ENCODE measurements at regions not wholly inside any gene's neighbourhood (a gene's known extent, or its start where the extent isn't known, plus 50 kb on each side); places are given as distances from the start of the nearest gene placed in this dataset.

DNA sequence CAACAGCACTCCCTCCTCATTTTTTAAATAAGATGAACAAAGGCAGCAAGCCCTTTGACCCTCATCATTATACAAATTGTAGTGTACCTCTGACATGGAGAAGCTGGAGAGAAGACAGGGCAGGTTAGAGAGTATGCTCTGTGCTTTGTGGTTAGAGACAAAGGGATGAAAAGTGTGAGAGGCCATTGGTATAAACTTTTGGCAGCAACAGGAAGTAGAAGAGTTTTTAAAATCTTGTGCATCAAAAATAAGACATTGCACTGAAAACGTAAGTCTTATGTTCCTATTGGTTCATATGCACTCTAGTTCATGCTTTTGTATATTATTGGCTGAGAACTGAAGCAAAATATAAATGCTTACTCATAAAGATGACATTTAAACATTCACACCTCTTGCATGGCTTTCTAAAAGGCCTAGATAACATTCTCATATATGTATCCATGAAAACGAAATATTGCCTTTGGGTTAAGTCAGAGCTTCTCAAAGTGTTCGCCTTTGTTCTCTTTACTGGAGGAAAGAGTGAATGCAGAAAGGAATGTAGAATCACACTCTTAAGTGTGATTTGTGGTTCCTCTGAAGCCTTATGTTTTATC, 158.0 kb downstream of the PALM2AKAP2 start:
- ChIA-PET POLR2A (no interaction called here), CTCF (interaction anchor here (0.7 kb wide), 1 partner anchor 38 kb away, joined by 3 read pairs; no protein-coding TSS in a partner anchor)

DNA sequence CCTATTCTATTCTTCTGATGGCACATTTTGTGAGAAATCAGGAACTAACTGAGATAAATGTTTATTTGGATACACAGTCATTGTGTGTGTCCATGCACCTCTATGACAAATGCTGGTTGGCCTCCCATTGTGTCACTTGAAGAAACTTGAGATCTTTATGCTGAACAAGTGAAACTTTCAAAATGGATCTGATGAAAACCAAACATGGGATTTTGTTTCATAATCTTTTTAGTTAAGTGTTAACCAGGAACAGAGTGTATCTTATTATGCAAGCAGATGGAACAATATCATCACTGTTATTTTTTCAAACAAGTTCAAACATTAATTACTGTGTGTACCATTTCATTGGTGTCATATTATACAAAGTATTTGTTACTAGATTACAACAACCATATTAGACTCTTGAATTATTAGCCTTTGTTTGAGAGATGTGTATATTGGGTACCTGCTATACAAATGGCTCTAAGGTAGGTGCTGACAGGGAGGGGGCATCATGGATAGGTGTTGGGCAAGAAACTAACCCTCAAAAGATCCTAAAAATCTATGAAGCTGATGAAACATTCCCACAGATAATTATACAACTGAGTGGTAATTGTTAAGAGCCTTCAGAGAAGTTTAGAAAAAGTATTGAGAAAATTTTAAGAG, 159.8 kb downstream of the PALM2AKAP2 start:
- CTCF ChIA-PET: no interaction called here
- POLR2A ChIA-PET: no interaction called here

DNA sequence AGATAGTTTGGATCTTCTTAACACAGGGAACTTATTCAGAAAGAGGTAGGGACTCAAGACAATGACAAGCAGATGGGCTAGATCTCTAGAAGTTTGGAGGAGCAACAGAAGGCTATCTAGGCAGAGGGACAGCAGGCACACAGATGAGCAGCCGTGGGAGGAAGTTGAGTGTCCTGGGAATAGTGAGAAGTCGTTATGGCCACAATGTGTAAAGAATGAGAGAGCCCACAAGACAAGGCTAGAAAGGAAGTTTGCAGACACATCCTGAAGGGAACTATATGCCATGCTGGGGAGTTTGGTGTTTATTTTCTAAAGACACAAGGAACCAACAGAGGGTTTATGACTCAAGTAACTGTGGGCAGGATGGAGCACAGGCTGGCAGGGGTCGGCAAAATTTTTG, 160.6 kb downstream of the PALM2AKAP2 start:
- ChIA-PET POLR2A (no interaction called here), CTCF (no interaction called here)

DNA sequence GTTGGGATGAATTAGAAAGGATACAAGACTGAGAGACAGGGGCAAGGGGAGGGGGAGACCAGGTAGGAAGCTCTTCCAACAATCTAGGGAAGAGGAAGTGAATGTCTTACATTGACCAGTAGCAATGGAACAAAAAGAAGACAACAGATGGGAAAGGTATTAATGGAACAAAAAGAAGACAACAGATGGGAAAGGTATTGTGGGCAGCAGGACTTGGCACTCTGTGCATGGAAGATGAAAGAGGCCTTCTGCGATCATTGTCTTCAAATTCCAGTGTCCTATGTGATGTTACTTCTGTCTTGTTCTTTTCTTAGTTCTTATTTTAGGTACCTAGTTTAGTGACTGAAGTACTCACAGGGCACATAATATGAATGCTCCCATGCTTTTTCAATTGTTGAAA, 161.8 kb downstream of the PALM2AKAP2 start:
- POLR2A ChIA-PET: no interaction called here
- CTCF ChIA-PET: no interaction called here

DNA sequence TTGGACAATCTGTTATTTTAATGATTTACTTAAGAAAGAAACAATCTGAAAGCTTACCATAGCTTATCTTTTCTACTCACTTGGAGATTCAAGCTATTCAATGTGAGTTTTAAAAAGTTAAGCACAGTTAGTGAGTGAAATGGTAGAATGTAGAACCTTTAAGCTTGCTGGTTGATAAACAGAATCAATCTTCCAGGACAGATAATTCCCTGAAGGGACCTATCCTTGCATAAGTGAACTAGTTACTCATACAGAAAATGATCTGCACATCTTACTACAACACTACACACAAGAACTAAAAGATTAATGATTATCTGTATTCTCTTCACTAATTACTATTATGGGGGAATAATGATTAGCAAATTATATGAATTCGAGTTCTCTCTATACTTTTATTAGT, 165.6 kb downstream of the PALM2AKAP2 start:
- ChIA-PET POLR2A (no interaction called here), CTCF (no interaction called here)

DNA sequence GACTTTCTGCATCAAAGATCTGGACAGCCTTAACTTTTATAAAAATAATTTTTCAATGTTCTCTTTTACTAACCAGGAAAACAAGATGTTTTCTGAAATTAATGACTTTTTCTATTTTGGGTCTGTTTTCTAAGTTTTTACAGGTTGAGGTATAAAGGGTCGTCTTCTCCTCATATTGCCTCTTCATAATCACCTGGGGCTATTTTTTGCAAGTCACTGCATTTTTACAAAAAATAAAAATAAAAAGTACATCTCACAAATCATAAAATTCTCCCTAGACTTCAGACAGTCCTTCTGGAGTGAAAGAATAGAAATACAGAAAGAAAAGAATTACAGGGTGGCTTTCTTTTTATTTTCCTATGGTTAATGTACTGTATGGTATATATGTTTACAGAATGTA, 168.5 kb downstream of the PALM2AKAP2 start:
- ChIA-PET POLR2A (no interaction called here), CTCF (no interaction called here)

DNA sequence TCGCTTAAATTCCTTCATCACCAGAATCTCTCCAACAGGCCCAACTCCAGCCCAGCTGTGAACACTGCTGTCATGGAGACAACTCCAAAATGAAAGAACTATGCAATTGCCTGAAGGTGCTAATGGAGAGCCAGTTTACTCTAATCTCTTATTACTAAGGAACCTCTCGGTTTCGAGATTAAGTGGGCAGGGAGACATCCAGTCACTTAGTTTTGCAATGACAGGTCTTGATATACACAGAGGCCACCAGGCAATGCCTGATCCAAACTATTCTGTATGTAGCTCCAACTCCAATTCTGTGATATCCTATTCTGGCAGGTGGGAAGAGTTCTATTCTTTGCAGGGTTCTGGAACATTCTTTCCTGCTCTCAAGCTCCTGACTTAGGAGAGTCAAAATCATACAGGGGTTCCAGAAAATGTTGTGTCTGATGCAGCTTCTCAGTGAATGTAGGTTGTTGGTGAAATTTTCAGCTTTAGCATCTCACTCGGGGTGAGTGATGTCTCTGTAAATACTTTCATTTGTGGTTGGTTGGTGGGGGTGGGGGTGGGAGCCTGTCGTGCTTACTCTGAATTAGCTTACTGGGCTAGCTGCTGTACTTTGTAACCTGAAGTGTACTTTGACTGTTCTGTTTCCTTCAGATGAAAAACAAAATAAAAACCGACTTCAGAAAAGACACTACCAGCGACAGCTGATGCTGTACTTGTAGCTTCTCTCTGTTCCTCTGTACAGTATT, 170.9 kb downstream of the PALM2AKAP2 start:
- CTCF ChIA-PET: no interaction called here
- POLR2A ChIA-PET: interaction anchor here (1.4 kb wide), 1 partner anchor 97 kb away, joined by 6 read pairs; no protein-coding TSS in a partner anchor

DNA sequence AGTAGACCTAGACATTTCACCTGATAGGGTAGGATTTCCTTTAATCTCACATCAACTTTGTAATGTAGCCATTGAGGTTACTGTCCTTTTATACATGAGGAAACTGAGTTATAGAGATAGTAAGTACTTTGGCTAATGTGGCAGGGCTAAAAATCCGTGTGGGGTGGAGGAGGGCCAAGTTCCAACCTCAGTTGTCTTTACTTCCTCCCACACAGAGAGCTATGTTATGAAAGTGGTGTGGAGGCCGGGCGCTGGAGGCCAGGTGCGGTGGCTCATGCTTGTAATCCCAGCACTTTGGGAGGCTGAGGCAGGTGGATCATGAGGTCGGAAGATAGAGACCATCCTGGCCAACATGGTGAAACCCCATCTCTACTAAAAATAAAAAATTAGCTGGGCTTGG, 173.3 kb downstream of the PALM2AKAP2 start:
- POLR2A ChIA-PET: no interaction called here
- CTCF ChIA-PET: no interaction called here

DNA sequence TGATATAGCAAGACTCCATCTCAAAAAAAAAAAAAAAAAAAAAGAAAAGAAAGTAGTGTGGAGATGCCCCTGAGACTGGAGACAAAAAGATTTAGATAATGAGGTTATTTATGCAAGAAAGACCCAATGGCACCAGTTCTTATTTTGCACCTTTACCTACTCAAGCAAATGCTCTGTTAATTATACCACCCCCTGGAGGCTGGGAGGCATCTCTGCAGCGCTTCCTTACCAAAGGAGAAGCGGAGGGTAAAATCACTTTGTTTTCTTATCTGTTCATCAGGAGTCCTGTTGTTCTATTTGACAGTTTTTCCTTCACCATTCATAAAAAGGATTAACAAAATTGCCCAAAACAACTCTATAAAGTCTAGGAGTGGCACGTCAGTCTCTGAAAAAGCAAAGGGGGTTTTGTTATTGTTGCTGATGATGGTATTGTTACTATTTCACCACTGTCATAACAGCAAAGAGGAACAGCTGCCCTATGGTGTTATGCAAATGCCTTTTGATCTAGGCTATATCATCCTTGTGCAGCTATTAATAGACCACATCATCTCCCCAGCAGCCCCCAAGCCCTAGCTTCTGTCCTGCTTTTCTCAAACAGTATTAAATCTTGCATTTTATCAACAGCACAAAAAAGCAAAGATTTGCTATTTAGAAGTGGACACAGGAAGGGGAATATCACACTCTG, 174.0 kb downstream of the PALM2AKAP2 start:
- CTCF ChIA-PET: no interaction called here

DNA sequence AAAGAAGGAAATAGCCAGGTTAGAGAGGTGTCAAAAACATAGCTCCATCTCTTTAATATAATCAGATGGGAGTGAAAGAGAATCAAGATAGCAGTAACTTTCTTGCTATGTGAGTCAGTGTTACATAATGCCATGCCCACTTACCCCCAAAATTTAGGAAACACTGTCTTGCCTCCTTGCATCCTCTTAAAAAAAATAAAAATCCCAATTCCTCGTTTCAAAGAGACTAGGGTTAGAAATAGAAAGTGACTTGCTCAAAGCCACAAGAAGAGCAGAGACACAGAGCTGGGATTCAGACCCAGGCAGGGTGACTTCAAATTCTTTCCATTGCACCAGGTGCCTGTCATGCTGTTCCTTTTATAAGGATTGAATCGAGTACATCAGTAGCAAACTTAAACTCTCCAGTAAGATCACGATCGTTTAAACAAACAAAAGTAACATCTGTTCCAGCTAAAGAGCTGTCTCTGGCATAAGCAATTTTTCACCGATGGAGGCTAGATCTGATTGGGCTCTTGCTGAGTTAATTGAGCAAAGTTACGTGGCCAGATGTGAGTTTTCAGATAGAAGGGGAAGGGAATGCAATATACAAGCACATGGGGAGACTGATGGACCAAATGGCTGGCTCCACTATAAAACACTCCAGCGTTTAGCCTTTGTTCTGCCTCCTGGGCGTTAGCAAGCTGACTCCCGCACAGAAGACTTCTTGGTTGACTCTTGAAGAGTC, 176.9 kb downstream of the PALM2AKAP2 start:
- ChIA-PET POLR2A (no interaction called here), CTCF (no interaction called here)

More for the DNA sequence above, 174.0 kb downstream of the PALM2AKAP2 start:
- POLR2A ChIA-PET: no interaction called here

DNA sequence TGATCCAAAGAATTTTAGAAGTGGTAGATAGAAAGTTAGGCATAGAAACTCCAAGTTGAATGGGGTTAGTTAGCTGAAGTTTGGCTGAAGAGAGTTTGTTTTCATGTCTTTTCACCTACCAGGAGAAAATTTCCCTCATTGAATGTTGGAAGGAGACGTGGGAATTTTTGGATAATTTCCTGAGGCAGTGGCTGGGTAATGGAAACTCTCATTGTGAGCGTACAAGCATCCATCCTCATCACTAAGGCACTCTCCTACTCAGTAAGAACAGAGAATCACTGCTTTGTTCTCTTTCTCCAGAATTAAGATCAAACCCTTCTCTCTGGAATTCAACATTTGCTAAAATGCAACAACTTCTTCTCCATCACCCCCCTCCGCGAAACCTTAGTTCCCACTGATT, 179.7 kb downstream of the PALM2AKAP2 start:
- POLR2A ChIA-PET: no interaction called here
- CTCF ChIA-PET: no interaction called here

DNA sequence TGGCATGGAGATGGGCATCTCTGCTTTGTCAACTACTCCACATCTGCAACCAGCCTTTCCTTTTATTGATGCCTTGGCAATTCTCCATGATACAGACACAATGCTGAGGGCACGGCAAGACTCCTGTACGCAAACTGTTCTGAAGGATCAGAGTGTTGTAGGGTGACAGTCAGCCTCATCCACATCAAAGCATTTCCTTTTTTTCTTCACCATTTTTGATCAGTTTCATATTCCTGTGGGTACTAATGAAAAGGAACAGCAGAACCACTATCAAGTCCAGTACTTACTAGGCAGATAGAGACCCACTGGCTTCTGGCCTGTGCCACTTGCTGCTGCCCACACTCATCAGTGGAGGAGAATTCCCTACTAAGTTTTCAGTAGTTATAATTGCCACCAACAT, 181.6 kb downstream of the PALM2AKAP2 start:
- ChIA-PET CTCF (no interaction called here), POLR2A (no interaction called here)

DNA sequence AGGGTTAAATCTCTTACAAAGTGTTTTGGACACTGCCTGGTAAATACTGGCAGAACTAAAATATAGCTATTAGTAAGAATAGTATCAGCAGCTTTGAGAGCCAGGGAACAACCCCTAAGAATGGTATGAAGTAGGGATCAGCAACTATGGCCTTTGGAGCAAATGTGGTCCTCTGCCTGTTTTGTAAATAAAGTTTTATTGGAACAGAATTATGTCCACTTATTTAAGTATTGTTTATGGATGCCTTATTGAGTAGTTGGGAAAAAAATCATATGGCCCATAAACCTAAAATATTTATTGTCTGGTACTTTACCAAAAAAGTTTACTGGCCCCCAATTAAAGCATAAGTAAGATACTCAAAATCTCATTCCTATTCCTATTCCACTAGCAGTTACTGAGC, 182.2 kb downstream of the PALM2AKAP2 start:
- ChIA-PET POLR2A (no interaction called here), CTCF (no interaction called here)

DNA sequence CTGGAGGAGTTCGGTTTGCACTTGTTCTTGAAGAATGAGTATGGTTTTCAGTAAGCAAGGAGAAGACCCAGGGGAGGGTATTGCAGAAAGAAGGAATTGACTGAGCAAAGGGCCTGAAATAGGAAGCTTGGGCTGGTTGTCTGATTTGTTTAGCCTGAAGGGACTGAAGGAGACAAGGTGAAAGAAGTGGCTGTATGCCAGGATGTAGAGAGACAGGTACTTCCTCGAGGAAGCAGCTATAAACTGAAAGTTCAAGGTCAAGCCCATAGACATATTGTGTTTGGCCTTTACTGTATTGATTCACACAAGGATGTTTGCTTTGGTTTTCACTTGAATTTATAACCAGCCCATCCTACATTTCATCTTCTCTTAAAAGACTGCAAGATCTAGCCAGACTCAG, 183.1 kb downstream of the PALM2AKAP2 start:
- ChIA-PET CTCF (interaction anchor here (0.6 kb wide), 1 partner anchor 321 kb away, joined by 3 read pairs; no protein-coding TSS in a partner anchor), POLR2A (no interaction called here)

DNA sequence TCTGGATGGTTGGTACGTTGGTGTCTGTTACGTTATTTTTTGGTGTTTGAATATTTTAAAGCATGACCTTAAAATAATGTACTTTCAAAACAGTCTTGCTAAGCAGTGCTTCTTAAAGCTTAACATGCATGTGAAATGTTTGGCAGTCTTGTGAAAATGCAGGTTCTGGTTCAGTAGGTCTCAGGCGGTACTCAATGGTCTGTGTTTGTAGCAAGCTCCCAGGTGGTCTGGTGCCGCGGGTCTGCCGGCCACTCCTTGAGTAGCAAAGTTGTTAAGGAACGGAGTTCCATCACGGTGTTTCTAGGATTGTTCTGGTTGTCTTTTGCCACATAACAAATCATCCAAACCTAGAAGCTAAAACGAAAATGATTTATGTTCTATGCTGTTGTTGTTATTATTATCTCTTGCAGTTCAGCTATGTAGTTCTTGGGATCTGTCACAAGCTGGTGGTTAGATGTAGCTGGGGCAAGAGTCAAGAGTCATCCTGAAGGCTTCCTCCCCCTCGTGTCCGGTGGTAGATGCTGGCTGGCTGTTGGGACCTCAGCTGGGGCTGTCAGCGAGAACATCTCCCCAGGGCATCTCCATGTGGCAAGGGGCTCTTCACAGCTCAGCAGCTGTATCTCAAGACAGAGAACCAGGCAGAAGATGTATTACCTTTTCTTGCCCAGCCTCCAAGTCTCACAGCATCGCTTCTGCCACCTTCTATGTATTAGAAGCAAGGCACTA, 186.8 kb downstream of the PALM2AKAP2 start:
- CTCF ChIA-PET: no interaction called here
- POLR2A ChIA-PET: no interaction called here

DNA sequence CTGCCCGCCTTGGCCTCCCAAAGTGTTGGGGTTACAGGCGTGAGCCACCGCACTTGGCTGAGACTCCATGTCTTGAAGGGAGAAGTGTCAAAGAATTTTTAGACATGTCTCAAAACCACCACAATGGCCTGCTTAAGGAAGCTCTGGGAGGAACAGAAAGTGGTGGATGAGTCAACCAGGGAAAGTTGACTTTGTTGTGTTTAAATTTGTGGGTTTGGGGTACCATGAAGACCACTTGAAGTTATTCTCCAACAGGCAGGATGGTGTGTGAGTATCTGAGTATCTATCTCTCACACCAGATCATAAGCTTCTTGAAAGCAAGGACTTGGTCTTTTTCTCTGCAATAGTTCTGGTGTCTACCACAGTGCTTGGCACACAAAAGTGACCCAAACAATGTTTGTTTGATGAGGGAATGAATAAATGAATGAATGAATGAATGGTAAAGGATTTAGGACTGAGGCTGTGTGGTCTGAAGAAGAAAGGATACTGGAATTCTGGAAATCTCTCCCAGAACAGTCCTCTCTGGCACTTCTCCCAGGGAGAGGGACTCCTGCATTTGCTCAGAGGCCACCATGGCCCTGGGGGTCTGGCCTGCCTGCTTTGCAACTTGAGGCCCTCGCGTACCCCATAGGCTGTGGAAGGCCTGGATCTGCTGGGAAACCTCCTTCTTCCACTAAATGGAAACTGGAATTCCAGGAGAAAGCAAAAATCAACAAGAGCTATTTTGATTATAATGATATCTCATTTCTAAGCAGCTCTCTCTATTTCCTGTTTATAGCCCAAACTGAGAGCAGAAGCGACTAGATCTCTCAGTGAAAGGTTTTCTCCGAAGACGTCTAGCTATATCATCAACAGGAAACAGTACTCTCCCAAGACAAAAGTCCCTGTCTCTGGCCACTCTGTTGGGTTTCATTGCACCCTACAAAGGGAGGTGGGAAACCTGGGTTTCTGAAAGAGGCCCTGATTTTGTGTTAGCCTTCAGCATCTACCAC, 187.9 kb downstream of the PALM2AKAP2 start:
- CTCF ChIA-PET: no interaction called here
- POLR2A ChIA-PET: no interaction called here

DNA sequence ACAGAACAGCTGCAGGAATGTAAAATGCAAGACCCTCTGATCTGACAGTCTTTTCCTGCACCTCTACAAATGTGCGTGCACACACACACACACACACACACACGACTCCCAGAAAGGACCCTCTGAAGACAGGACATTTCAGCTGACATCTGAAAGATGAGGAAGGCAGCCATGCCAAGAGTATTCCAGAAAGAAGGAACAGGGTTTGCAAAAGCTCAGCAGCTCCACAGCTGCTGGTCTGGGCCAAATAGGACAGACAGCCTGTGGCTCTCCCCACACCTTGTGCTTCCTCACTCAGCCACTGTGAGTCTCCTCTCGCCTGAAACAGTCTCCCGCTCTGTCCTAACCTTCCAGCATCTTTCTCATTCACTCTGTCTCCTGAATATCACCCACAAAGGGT, 189.0 kb downstream of the PALM2AKAP2 start:
- CTCF ChIA-PET: no interaction called here
- POLR2A ChIA-PET: no interaction called here

DNA sequence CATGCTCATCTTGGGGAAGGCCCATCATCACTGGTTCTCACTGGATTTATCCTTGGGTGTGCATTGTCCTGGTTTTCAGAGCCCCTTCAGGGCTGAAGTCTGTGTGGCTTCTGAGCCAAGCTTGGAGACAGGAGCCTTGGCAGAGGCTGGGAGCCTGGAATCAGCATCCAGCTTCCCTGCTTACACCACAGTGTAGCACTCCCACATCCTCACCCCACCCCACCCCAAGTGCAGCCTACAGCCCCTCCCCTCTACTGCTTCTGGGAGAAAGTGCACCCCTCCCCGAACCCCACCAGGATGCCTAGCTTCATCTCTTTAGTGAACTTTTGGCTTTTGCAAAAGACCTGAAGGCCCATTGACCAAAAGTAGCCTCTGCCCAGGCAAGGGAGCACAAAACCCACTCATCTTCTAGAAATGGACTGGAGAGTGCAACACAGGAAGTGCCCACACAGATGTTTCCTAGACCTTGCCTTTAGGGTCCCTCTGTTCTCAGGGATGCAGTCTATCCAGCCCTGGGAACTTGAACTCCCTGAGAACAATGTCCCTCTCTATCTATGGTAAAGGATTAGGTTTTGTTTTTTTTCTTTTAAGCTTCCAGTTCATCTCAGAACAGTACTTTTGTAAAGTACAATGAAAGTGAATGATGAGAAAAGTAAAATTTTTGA, 189.7 kb downstream of the PALM2AKAP2 start:
- CTCF ChIA-PET: no interaction called here
- POLR2A ChIA-PET: no interaction called here
